ENCODE measurements at regions not wholly inside any gene's neighbourhood (a gene's known extent, or its start where the extent isn't known, plus 50 kb on each side); places are given as distances from the start of the nearest gene placed in this dataset.

- DNase-seq (no peak), ATAC-seq (no peak)
- intact Hi-C loops (cut with micrococcal nuclease) = no loop called here
These were observed 448.1 kb downstream of the KIF16B start for GRCh38 chr20:16124911-16125776.

DNA sequence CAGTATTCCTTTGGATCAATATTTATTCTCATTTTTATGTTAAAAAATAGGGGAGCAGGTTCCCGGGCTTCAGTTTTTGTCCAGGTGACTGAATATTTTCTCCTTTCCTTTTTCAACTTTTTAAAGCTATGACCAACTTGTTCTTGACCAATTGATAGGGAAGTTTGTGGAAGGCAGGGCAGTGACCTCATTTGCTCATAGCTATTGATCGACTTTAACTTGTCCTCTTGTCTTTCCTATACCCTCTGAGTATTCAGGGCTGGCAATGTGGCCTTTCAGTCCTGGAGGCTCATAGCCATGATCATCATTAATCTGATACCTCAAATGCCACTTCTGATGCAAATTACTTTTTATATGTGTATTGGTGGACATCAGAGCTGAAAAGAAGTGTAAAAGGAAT, 448.8 kb downstream of the KIF16B start:
- DNase-seq (no peak), ATAC-seq (no peak)
- intact Hi-C loops (cut with micrococcal nuclease) = no loop called here

DNA sequence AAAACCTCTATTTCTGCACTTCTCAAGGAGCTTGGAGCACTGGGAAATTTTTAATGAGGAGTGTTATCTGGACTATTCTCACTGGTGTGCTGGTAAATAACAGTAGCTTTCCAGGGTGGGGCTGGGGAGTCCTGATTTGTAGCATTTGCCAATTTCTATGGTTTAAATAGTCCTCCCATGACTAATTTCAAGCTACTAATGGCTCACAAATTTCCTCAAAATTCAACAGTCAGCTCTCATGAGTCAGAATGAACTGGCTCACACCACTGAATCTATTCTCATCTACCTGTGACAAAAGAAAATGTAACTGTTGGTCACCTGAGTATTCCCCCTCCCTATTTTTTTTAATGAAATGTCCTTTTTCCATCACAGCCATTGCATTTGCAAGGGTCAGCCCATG, 449.6 kb downstream of the KIF16B start:
- ATAC-seq (no peak), DNase-seq (no peak)
- intact Hi-C loops (cut with micrococcal nuclease) = no loop called here

- intact Hi-C loops (cut with micrococcal nuclease) = no loop called here
- DNase-seq = no peak
- no peak for ATAC-seq
These were observed 453.3 kb downstream of the KIF16B start for GRCh38 chr20:16119909-16120308.

DNA sequence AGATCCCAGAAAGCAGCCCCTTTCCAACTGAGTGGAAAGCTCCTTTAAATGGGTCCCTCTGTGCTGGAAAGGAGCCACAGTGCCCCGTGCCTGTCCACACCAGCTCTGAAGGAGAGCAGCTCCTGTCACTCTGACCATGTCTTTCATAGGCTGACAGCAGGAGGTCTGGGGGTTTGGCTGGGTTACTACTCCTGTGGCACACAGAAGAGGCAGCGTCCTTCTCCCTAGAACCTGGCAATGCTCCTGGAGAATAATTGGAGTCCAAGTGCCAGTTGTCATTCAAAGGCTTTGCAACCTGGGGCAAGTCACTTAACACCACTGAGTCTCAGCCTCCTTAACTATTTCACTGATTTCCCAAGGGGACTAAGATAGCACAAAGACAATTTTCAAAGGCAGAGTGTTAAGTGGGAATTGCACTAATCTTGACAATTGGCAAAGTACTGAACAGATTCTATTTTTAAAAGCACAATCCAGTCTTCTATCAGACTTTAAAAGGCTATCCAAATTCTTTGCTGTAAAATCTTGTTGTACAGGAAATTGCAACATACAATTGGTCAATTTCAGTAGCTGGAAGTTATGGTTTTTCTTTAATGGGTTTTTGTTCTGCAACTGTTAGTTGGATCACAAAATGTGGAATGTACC, 457.2 kb downstream of the KIF16B start:
- intact Hi-C loops (cut with micrococcal nuclease) = no loop called here
- DNase-seq (peak; percentile 59), ATAC-seq (peak; percentile 99)

DNA sequence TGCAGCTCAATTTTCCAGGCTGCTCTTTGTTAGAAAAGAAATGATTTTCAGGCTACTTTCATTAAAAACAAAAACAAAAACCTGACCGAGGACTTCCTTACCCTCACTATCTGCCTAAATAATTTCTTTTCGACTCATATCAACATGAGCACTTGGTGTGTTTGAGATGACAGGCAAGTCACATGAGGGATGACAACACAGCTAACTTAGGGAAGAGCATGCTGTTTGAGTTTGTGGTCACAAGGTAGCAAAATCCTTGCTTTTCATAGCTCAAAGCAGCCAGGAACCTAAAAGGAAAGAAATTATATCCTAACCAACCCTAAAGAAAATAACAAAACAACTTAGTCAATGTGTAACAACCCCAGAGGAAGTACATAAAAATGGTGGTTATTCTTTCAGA, 459.5 kb downstream of the KIF16B start:
- no peak for ATAC-seq
- DNase-seq = no peak
- intact Hi-C loops (cut with micrococcal nuclease) = no loop called here

DNA sequence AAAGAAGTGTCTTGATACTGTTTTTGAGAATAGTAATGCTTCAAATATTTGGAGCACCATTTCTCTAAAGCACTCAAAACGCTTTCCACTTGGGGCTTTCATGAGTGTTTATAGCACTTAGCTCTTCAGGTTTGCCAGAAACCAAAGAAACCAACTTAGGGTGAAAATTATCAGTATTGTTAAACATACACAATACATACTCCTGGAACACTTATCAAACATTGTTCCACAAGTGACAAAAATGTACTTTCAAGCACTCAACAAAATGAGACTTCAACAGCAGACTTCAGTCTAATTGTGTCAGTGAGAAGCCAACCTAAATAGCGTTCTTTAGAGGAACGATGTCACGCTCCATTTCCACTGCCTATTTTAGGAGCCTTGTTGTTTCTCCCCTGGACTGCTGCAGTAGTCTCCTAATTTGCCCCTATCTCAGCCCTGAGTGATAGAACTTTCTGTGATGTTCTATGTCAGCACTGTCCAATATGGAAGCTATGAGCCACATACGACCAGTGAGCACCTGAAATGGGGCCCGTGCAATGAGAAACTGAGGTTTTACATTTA, 461.3 kb downstream of the KIF16B start:
- ATAC-seq (no peak), DNase-seq (no peak)
- intact Hi-C loops (cut with micrococcal nuclease) = no loop called here

GRCh38 chr20:16111172-16111832, 461.9 kb downstream of the KIF16B start:
- no peak for ATAC-seq
- DNase-seq = no peak
- intact Hi-C loops (cut with micrococcal nuclease) = no loop called here

- intact Hi-C loops (cut with micrococcal nuclease) = no loop called here
- ATAC-seq (peak; percentile 68), DNase-seq (no peak)
These were observed 465.9 kb downstream of the KIF16B start for GRCh38 chr20:16107172-16107870.

GRCh38 chr20:16106191-16106849, 466.9 kb downstream of the KIF16B start:
- ATAC-seq = no peak
- intact Hi-C loops (cut with micrococcal nuclease) = no loop called here

GRCh38 chr20:16104783-16105182, 468.5 kb downstream of the KIF16B start:
- no peak for ATAC-seq
- no peak for DNase-seq
- intact Hi-C loops (cut with micrococcal nuclease) = no loop called here

More at GRCh38 chr20:16106191-16106849, 466.9 kb downstream of the KIF16B start:
- DNase-seq = no peak
